ENCODE measurements at regions not wholly inside any gene's neighbourhood (a gene's known extent, or its start where the extent isn't known, plus 50 kb on each side); places are given as distances from the start of the nearest gene placed in this dataset.

GRCh38 chr12:41701943-41702601 lies 442.6 kb downstream of the GXYLT1 start (continued):
- TF ChIP-seq HOXA7 (CRISPR knock-in tag; IDR thresholded peaks at IDR 0.05; ENCODE audit: borderline replicate concordance) (no peak), ZNF776 (tag by site-specific recombination; IDR thresholded peaks at IDR 0.05; ENCODE audit: borderline replicate concordance) (no peak), ZNF366 (tag by site-specific recombination; conservative IDR thresholded peaks at IDR 0.05) (peak; percentile 48; the same call in 1 of the 2 replicates), KLF16 (tag by site-specific recombination; IDR thresholded peaks at IDR 0.05) (0 out of 2 replicates have a peak, but pooled peaks have one; percentile 27), ZFP41 (tag by site-specific recombination; IDR thresholded peaks at IDR 0.05; ENCODE audit: borderline replicate concordance) (no peak), ZNF391 (tag by site-specific recombination; IDR thresholded peaks at IDR 0.05; ENCODE audit: borderline replicate concordance, low read depth) (no peak), ZNF335 (tag by site-specific recombination; conservative IDR thresholded peaks at IDR 0.05) (peak; percentile 43; the same call in 1 of the 2 replicates), KLF8 (tag by site-specific recombination; IDR thresholded peaks at IDR 0.05) (0 out of 2 replicates have a peak, but pooled peaks have one; percentile 28), ZNF426 (tag by site-specific recombination; IDR thresholded peaks at IDR 0.05) (no peak)
- TF ChIP-seq, protein P1, sequence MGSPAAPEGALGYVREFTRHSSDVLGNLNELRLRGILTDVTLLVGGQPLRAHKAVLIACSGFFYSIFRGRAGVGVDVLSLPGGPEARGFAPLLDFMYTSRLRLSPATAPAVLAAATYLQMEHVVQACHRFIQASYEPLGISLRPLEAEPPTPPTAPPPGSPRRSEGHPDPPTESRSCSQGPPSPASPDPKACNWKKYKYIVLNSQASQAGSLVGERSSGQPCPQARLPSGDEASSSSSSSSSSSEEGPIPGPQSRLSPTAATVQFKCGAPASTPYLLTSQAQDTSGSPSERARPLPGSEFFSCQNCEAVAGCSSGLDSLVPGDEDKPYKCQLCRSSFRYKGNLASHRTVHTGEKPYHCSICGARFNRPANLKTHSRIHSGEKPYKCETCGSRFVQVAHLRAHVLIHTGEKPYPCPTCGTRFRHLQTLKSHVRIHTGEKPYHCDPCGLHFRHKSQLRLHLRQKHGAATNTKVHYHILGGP (tag by site-specific recombination; IDR thresholded peaks at IDR 0.05), result peak; percentile 33; the same call in 1 of the 2 replicates
- TF ChIP-seq, protein P2, sequence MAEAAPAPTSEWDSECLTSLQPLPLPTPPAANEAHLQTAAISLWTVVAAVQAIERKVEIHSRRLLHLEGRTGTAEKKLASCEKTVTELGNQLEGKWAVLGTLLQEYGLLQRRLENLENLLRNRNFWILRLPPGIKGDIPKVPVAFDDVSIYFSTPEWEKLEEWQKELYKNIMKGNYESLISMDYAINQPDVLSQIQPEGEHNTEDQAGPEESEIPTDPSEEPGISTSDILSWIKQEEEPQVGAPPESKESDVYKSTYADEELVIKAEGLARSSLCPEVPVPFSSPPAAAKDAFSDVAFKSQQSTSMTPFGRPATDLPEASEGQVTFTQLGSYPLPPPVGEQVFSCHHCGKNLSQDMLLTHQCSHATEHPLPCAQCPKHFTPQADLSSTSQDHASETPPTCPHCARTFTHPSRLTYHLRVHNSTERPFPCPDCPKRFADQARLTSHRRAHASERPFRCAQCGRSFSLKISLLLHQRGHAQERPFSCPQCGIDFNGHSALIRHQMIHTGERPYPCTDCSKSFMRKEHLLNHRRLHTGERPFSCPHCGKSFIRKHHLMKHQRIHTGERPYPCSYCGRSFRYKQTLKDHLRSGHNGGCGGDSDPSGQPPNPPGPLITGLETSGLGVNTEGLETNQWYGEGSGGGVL (tag by site-specific recombination; IDR thresholded peaks at IDR 0.05), result peak; percentile 59; the same call in 1 of the 2 replicates
- TF ChIP-seq, protein P3, sequence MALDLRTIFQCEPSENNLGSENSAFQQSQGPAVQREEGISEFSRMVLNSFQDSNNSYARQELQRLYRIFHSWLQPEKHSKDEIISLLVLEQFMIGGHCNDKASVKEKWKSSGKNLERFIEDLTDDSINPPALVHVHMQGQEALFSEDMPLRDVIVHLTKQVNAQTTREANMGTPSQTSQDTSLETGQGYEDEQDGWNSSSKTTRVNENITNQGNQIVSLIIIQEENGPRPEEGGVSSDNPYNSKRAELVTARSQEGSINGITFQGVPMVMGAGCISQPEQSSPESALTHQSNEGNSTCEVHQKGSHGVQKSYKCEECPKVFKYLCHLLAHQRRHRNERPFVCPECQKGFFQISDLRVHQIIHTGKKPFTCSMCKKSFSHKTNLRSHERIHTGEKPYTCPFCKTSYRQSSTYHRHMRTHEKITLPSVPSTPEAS (tag by site-specific recombination; IDR thresholded peaks at IDR 0.05), result peak; percentile 87

GRCh38 chr12:41700940-41701339 lies 443.7 kb downstream of the GXYLT1 start:
- Histone ChIP-seq H3K36me3 (ENCODE audit: control insufficient read depth in 2 of 2, insufficient read depth in 1 of 2, low read length in 2 of 2) (no peaks in the 10 kb centered on the region), H3K4me1 (ENCODE audit: control insufficient read depth, insufficient read depth, low read length) (peaks cover 5% of the 10 kb centered on the region), H3K27ac (ENCODE audit: extremely low read depth, low read depth, low read length) (no peak overlapping the region), H3K4me3 (ENCODE audit: low read depth, low read length) (no peak overlapping the region), H3K9me3 (ENCODE audit: control insufficient read depth, insufficient read depth, low read depth, low read length) (no peaks in the 10 kb centered on the region)
- POLR2A ChIA-PET, result no interaction called here
- CTCF ChIA-PET, result no interaction called here
- TF ChIP-seq ZNF19 (tag by site-specific recombination; IDR thresholded peaks at IDR 0.05; ENCODE audit: low read depth) (no peak), ZNF626 (tag by site-specific recombination; IDR thresholded peaks at IDR 0.05) (no peak), GLIS2 (tag by site-specific recombination; IDR thresholded peaks at IDR 0.05) (no peak), HOXD13 (CRISPR knock-in tag; IDR thresholded peaks at IDR 0.05; ENCODE audit: borderline replicate concordance) (no peak), ZNF23 (tag by site-specific recombination; IDR thresholded peaks at IDR 0.05; ENCODE audit: borderline replicate concordance) (no peak), ZNF704 (tag by site-specific recombination; IDR thresholded peaks at IDR 0.05) (no peak), ZNF747 (tag by site-specific recombination; IDR thresholded peaks at IDR 0.05) (no peak), ZNF585B (tag by site-specific recombination; IDR thresholded peaks at IDR 0.05) (no peak), ZBTB20 (tag by site-specific recombination; IDR thresholded peaks at IDR 0.05) (no peak)
- TF ChIP-seq, protein P4, sequence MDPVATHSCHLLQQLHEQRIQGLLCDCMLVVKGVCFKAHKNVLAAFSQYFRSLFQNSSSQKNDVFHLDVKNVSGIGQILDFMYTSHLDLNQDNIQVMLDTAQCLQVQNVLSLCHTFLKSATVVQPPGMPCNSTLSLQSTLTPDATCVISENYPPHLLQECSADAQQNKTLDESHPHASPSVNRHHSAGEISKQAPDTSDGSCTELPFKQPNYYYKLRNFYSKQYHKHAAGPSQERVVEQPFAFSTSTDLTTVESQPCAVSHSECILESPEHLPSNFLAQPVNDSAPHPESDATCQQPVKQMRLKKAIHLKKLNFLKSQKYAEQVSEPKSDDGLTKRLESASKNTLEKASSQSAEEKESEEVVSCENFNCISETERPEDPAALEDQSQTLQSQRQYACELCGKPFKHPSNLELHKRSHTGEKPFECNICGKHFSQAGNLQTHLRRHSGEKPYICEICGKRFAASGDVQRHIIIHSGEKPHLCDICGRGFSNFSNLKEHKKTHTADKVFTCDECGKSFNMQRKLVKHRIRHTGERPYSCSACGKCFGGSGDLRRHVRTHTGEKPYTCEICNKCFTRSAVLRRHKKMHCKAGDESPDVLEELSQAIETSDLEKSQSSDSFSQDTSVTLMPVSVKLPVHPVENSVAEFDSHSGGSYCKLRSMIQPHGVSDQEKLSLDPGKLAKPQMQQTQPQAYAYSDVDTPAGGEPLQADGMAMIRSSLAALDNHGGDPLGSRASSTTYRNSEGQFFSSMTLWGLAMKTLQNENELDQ (tag by site-specific recombination; IDR thresholded peaks at IDR 0.05; ENCODE audit: low read depth), result no peak

Measured in HEK293 (cell line).